ENCODE measurements at regions not wholly inside any gene's neighbourhood (a gene's known extent, or its start where the extent isn't known, plus 50 kb on each side); places are given as distances from the start of the nearest gene placed in this dataset.

- no peak for DNase-seq
These were observed 1288.0 kb upstream of the SORCS1 start for GRCh38 chr10:108452533-108452932.

- DNase-seq, result no peak
These were observed 1285.8 kb upstream of the SORCS1 start for GRCh38 chr10:108450280-108450679.

- no peak for DNase-seq
These were observed 1281.2 kb upstream of the SORCS1 start for GRCh38 chr10:108445746-108446145.

- no peak for DNase-seq
These were observed 1279.1 kb upstream of the SORCS1 start for GRCh38 chr10:108443636-108444035.

GRCh38 chr10:108439397-108439796, 1274.9 kb upstream of the SORCS1 start:
- no peak for DNase-seq

- no peak for DNase-seq
These were observed 1271.6 kb upstream of the SORCS1 start for GRCh38 chr10:108436096-108436495.

GRCh38 chr10:108434559-108435252, 1270.2 kb upstream of the SORCS1 start:
- DNase-seq, result no peak

GRCh38 chr10:108427146-108427545, 1262.6 kb upstream of the SORCS1 start:
- no peak for DNase-seq

GRCh38 chr10:108425283-108425964, 1260.9 kb upstream of the SORCS1 start:
- DNase-seq, result no peak

- DNase-seq, result no peak
These were observed 1260.2 kb upstream of the SORCS1 start for GRCh38 chr10:108424656-108425055.

GRCh38 chr10:108422286-108422685, 1257.8 kb upstream of the SORCS1 start:
- no peak for DNase-seq

- DNase-seq, result no peak
These were observed 1256.8 kb upstream of the SORCS1 start for GRCh38 chr10:108421266-108421665.

- DNase-seq, result no peak
These were observed 1249.4 kb upstream of the SORCS1 start for GRCh38 chr10:108413954-108414353.

- DNase-seq, result no peak
These were observed 1247.8 kb upstream of the SORCS1 start for GRCh38 chr10:108412323-108412722.

GRCh38 chr10:108411894-108412293, 1247.4 kb upstream of the SORCS1 start:
- DNase-seq, result no peak

GRCh38 chr10:108411206-108411605, 1246.7 kb upstream of the SORCS1 start:
- no peak for DNase-seq

- no peak for DNase-seq
These were observed 1245.7 kb upstream of the SORCS1 start for GRCh38 chr10:108410236-108410635.

GRCh38 chr10:108409306-108409705, 1244.8 kb upstream of the SORCS1 start:
- DNase-seq, result no peak

- DNase-seq, result no peak
These were observed 1239.6 kb upstream of the SORCS1 start for GRCh38 chr10:108404155-108404554.

GRCh38 chr10:108399465-108399864, 1235.0 kb upstream of the SORCS1 start:
- DNase-seq, result no peak

GRCh38 chr10:108393089-108393488, 1228.6 kb upstream of the SORCS1 start:
- no peak for DNase-seq

- no peak for DNase-seq
These were observed 1227.8 kb upstream of the SORCS1 start for GRCh38 chr10:108392286-108392685.

- DNase-seq, result no peak
These were observed 1224.2 kb upstream of the SORCS1 start for GRCh38 chr10:108388706-108389105.

GRCh38 chr10:108385963-108386362, 1221.5 kb upstream of the SORCS1 start:
- DNase-seq, result no peak

GRCh38 chr10:108384378-108384777, 1219.9 kb upstream of the SORCS1 start:
- no peak for DNase-seq

Data from NCI-H1092 treated with DMSO at 0.1 percent for 48 hours (cell line).